HepG2 (cell line): ENCODE measurements at regions not wholly inside any gene's neighbourhood (a gene's known extent, or its start where the extent isn't known, plus 50 kb on each side); places are given as distances from the start of the nearest gene placed in this dataset.

Experiments
- ZZZ3 ChIP-seq: sonication (generic); formaldehyde crosslinking; IDR thresholded peaks from 2 replicates; pipeline ENCODE4 v1.4.0; 2020; ENCODE audit warnings: missing genetic modification reagents, mild to moderate bottlenecking, borderline replicate concordance
- TF ChIP-seq, protein P1 (sequence below): sonication (generic); IDR thresholded peaks from 2 replicates; pipeline ENCODE4 v1.6.1; 2016; ENCODE audit warnings: low read depth, borderline replicate concordance
- TF ChIP-seq, protein P2 (sequence below): sonication (generic); formaldehyde crosslinking; IDR thresholded peaks from 2 replicates; pipeline ENCODE4 v1.8.1; 2023; ENCODE audit warnings: missing genetic modification reagents, inconsistent platforms, borderline replicate concordance
- TF ChIP-seq, protein P3 (sequence below): sonication (generic); formaldehyde crosslinking; IDR thresholded peaks from 2 replicates; pipeline ENCODE4 v1.5.0; 2020; ENCODE audit warnings: mild to moderate bottlenecking, missing genetic modification reagents, moderate library complexity

DNA sequence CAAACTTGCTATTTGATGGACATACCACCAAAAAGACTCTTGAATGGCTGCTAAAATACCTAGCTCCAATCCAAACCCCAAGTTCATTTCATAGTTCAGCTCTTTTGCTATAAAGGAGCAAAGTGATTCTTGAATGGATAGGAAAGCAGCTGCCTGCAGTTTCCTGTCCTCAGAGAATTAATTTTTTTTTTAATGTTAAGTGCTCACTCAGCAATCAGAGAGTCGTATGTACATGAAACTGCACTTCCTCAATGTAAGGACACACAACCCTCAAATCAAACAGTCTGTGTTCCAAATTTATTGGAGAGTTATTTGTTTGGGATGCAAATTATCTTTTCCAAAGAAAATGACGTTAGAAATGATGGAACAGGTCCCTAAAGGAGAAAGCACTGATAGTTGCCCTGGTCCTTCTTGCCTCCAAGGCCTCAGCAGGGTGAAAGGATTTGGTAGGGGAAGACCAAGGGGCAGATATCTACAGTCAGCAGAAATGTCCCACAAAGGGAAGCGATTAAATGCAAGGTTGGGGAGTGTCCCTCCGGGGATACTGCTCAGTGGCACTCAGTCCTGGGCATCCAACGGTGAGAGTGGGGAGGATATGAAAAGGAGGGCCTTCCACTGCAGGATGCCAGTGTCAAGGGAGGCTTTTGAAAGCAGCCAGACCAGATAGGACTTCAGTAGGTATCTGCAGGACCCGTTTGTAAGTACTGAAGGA, 67.2 kb upstream of the RASGEF1B start:
- no peak for TF ChIP-seq ZZZ3 (CRISPR knock-in tag)
- TF ChIP-seq, protein P1, sequence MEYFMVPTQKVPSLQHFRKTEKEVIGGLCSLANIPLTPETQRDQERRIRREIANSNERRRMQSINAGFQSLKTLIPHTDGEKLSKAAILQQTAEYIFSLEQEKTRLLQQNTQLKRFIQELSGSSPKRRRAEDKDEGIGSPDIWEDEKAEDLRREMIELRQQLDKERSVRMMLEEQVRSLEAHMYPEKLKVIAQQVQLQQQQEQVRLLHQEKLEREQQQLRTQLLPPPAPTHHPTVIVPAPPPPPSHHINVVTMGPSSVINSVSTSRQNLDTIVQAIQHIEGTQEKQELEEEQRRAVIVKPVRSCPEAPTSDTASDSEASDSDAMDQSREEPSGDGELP: no peak
- TF ChIP-seq, protein P2, sequence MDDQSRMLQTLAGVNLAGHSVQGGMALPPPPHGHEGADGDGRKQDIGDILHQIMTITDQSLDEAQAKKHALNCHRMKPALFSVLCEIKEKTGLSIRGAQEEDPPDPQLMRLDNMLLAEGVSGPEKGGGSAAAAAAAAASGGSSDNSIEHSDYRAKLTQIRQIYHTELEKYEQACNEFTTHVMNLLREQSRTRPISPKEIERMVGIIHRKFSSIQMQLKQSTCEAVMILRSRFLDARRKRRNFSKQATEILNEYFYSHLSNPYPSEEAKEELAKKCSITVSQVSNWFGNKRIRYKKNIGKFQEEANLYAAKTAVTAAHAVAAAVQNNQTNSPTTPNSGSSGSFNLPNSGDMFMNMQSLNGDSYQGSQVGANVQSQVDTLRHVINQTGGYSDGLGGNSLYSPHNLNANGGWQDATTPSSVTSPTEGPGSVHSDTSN (CRISPR knock-in tag): no peak
- TF ChIP-seq, protein P3, sequence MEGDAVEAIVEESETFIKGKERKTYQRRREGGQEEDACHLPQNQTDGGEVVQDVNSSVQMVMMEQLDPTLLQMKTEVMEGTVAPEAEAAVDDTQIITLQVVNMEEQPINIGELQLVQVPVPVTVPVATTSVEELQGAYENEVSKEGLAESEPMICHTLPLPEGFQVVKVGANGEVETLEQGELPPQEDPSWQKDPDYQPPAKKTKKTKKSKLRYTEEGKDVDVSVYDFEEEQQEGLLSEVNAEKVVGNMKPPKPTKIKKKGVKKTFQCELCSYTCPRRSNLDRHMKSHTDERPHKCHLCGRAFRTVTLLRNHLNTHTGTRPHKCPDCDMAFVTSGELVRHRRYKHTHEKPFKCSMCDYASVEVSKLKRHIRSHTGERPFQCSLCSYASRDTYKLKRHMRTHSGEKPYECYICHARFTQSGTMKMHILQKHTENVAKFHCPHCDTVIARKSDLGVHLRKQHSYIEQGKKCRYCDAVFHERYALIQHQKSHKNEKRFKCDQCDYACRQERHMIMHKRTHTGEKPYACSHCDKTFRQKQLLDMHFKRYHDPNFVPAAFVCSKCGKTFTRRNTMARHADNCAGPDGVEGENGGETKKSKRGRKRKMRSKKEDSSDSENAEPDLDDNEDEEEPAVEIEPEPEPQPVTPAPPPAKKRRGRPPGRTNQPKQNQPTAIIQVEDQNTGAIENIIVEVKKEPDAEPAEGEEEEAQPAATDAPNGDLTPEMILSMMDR (CRISPR knock-in tag): no peak
